ENCODE measurements at regions not wholly inside any gene's neighbourhood (a gene's known extent, or its start where the extent isn't known, plus 50 kb on each side); places are given as distances from the start of the nearest gene placed in this dataset.

DNA sequence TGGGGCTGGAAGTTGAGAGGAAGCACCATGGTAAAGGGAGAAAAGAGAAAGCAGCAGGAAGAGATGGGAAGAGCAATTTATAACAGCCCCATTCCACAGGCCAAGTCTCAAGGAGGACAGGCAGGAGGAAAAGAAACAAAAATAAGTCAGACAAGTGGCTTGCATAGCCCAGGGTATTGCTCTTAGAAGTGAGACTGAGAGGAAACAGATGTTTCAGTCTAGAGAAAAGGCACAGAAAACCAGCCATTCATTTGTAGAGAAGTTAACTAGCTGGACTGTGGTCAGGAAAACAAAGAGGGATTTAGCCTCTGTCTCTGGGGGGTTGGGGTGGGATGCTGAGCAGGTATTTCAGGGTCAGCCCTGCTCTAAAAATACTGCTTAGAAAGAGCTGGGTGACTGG lies 175.0 kb upstream of the ARHGEF9 start:
- ChIA-PET CTCF (no interaction called here), POLR2A (ENCODE audit: low non-redundant PET) (no interaction called here)
- no peak for DNase-seq (ENCODE audit: low spot score)
- no peak overlapping the region for H3K27ac ChIP-seq
- TF ChIP-seq, protein P1, sequence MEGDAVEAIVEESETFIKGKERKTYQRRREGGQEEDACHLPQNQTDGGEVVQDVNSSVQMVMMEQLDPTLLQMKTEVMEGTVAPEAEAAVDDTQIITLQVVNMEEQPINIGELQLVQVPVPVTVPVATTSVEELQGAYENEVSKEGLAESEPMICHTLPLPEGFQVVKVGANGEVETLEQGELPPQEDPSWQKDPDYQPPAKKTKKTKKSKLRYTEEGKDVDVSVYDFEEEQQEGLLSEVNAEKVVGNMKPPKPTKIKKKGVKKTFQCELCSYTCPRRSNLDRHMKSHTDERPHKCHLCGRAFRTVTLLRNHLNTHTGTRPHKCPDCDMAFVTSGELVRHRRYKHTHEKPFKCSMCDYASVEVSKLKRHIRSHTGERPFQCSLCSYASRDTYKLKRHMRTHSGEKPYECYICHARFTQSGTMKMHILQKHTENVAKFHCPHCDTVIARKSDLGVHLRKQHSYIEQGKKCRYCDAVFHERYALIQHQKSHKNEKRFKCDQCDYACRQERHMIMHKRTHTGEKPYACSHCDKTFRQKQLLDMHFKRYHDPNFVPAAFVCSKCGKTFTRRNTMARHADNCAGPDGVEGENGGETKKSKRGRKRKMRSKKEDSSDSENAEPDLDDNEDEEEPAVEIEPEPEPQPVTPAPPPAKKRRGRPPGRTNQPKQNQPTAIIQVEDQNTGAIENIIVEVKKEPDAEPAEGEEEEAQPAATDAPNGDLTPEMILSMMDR (conservative IDR thresholded peaks at IDR 0.05; ENCODE audit: low read depth): no peak

DNA sequence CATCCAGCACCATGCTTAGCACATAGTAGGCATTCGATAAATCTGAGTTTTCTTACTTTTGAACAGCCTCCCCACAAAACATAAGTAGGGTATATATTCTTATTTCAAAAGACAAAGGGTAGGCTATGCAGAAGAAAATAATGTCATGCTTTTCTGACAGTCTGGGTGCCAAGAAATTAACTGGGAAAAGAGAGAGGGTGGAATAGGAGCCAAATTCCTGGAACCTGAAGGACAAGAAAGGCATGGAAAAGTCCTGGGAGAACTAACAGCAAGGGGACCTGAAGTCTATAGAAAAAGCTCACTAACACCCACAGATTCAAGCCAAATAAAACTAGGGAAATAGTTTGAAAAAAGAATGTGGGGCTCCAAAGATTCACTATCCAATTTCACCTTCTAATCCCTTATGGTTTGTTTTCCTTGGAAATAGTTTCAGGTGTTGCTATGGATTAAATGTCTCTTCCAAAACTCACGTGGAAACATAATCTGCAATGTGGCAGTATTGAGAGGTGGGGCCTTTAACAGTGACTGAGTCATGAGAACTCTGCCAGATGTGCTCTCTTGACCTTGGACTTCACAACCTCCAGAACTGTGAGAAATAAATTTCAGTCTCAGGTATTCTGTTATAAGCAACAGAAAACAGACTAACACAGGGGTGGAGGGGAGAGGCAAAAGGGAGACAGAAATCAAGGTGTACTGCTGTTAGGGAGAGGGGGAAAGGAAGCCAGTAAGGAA lies 173.3 kb upstream of the ARHGEF9 start:
- POLR2A ChIA-PET (ENCODE audit: low non-redundant PET): no interaction called here
- no peak overlapping the region for H3K27ac ChIP-seq
- CTCF ChIA-PET: no interaction called here

DNA sequence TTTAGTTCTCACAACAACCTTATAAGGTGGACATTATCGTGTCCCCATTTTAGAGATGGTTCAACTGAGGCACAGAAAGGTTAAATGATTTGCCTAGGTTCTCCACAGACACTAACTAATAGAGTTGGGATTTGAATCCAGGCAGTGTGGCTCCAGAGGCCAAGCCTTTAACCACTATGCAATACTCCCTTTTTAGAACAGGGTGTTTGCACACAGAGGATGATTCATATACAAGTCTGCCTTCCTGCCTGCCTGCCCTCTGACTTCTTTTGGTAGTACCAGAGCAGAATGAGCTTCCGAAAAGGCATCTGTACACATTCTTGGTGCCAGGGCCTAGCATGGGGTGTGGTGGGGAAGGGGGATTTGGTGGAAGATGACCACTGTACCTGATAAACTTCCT lies 150.8 kb upstream of the ARHGEF9 start:
- ChIA-PET CTCF (no interaction called here), POLR2A (ENCODE audit: low non-redundant PET) (no interaction called here)
- TF ChIP-seq, protein P1 (conservative IDR thresholded peaks at IDR 0.05; ENCODE audit: low read depth): no peak
- H3K27ac ChIP-seq: no peak overlapping the region
- no peak for DNase-seq (ENCODE audit: low spot score)

More for the DNA sequence above, 173.3 kb upstream of the ARHGEF9 start:
- TF ChIP-seq, protein P1 (conservative IDR thresholded peaks at IDR 0.05; ENCODE audit: low read depth): no peak
- no peak for DNase-seq (ENCODE audit: low spot score)

DNA sequence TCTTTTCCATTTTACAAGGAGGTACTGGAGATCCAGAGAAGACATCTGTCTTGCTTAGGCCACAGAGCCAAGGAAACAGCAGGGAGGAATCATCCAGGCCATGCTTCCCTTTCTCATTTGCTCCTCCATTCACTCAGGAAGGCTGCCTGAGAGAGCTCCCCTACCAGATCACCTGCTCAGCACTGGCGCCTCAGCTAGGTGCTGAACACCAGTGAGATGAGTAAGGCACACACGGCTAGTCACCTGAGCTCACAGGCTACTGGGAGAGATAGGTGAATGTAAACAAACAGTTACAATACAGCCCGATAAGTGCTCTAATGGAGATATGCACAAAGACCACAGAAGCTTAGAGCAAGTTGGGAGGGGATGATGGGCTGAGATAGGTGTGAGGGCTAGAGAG lies 149.8 kb upstream of the ARHGEF9 start:
- H3K27ac ChIP-seq: no peak overlapping the region
- TF ChIP-seq, protein P1 (conservative IDR thresholded peaks at IDR 0.05; ENCODE audit: low read depth): no peak
- POLR2A ChIA-PET (ENCODE audit: low non-redundant PET): no interaction called here
- DNase-seq (ENCODE audit: low spot score): no peak
- CTCF ChIA-PET: no interaction called here

DNA sequence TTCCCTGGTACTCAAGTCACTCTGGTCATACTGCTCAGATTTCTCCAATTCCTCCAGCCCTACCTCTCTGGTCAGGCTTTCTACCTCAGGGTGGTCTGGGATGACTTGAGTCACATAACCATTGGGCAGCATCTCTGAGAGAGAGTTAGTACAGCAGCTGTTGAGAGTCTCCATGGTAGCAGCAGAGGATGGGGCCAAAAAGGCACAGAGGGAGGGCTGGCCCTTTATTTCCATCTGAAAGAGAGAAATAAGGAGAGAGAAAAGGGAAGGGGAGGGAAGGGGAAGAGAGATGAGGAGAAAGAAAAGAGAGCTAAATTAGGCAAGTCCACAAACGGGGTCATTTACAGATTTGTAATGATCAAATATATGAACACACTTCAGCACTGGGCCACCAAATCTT lies 149.1 kb upstream of the ARHGEF9 start:
- no peak overlapping the region for H3K27ac ChIP-seq
- ChIA-PET POLR2A (ENCODE audit: low non-redundant PET) (no interaction called here), CTCF (no interaction called here)
- DNase-seq (ENCODE audit: low spot score): no peak
- TF ChIP-seq, protein P1 (conservative IDR thresholded peaks at IDR 0.05; ENCODE audit: low read depth): no peak

DNA sequence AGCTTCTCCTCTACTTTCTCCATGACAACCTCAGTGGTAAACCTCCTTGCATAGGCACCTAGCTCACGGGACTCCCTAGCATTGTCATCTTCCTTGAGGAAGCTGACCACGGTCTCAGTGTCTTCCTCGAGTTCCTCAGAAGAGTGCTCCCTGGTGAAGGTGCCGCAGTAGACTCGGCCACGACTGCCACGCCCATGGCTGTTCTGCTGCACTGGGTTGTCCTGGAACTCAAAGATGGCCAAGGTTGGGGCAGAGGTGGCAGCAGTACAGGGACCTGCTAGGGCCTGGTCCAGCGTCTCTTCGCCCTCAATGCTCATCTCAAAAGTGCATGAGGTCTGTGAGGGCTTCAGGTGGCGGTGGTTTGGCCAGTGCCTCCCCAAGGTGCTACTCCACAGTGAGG lies 147.9 kb upstream of the ARHGEF9 start:
- no peak for DNase-seq (ENCODE audit: low spot score)
- CTCF ChIA-PET: no interaction called here
- no peak overlapping the region for H3K27ac ChIP-seq
- POLR2A ChIA-PET (ENCODE audit: low non-redundant PET): no interaction called here
- TF ChIP-seq, protein P1 (conservative IDR thresholded peaks at IDR 0.05; ENCODE audit: low read depth): no peak
